Naive thymus-derived CD4-positive, alpha-beta T cell (primary cell): ENCODE measurements at regions not wholly inside any gene's neighbourhood (a gene's known extent, or its start where the extent isn't known, plus 50 kb on each side); places are given as distances from the start of the nearest gene placed in this dataset.

Source experiments
- ATAC-seq: fragments of 150-1000 bp; cut with Tn5 transposase; 2 replicates; pipeline ENCODE4 v1.10.0; 2021; ENCODE audit warnings: mild to moderate bottlenecking, moderate library complexity
- CTCF ChIA-PET: fragments of 350-600 bp; sonication (Branson Sonifier 250); formaldehyde crosslinking; loops from one replicate; lab custom pipeline; 2021; ENCODE audit warnings: antibody characterized with exemption; lab: Charles Lee
- POLR2A ChIA-PET: fragments of 350-600 bp; sonication (Branson Sonifier 250); formaldehyde crosslinking; loops from one replicate; lab custom pipeline; 2021; ENCODE audit warnings: antibody characterized with exemption, inconsistent platforms; lab: Charles Lee
- DNase-seq, 9 donors: peaks; one replicate each; pipeline versions ENCODE4 v3.0.0 to v3.0.0-alpha.2; 2020 to 2022; ENCODE audit warnings: mixed read lengths in 1 of 9
- H3K27ac ChIP-seq: one replicate; pipeline ENCODE4 v1.7.0; 2013; ENCODE audit warnings: mild to moderate bottlenecking, low read depth, low read length, moderate library complexity
- H3K27me3 ChIP-seq, 2 donors: one replicate each; pipeline ENCODE4 v1.7.0; 2013; ENCODE audit warnings: low read length in 2 of 2, mild to moderate bottlenecking in 2 of 2, moderate library complexity in 2 of 2; ENCODE audit not compliant: control insufficient read depth in 2 of 2, insufficient read depth in 2 of 2
- H3K36me3 ChIP-seq, 3 experiments: 1 replicate in 2 of 3; 2 replicates in 1 of 3; pipeline ENCODE4 v1.7.0; 2013; ENCODE audit warnings: low read length in 3 of 3, mild to moderate bottlenecking in 3 of 3, moderate library complexity in 1 of 3; ENCODE audit not compliant: insufficient read depth in 3 of 3, control insufficient read depth in 2 of 3
- H3K4me1 ChIP-seq, 2 donors: one replicate each; pipeline ENCODE4 v1.7.0; 2013; ENCODE audit warnings: low read length in 2 of 2, mild to moderate bottlenecking in 2 of 2, moderate library complexity in 1 of 2; ENCODE audit not compliant: control insufficient read depth in 2 of 2, insufficient read depth in 2 of 2
- H3K4me3 ChIP-seq: 2 replicates; pipeline ENCODE4 v1.7.0; 2013; ENCODE audit warnings: mild to moderate bottlenecking, low read length
- H3K9me3 ChIP-seq, 3 experiments: 1 replicate in 2 of 3; 2 replicates in 1 of 3; pipeline ENCODE4 v1.7.0; 2013; ENCODE audit warnings: low read length in 3 of 3; ENCODE audit not compliant: control insufficient read depth in 2 of 3
- H3K27ac Mint-ChIP-seq, 9 donors: one replicate each; pipeline ENCODE4 v1.8.0; 2020 to 2022; ENCODE audit warnings: mixed read lengths in 9 of 9, mild to moderate bottlenecking in 8 of 9, moderate library complexity in 5 of 9, inconsistent platforms in 2 of 9
- H3K27me3 Mint-ChIP-seq, 5 donors: one replicate each; pipeline ENCODE4 v1.8.0; 2021 to 2022; ENCODE audit warnings: mixed read lengths in 5 of 5, mild to moderate bottlenecking in 1 of 5
- H3K36me3 Mint-ChIP-seq, 5 donors: one replicate each; pipeline ENCODE4 v1.8.0; 2020 to 2022; ENCODE audit warnings: mixed read lengths in 5 of 5, mild to moderate bottlenecking in 3 of 5, inconsistent platforms in 1 of 5
- H3K4me1 Mint-ChIP-seq, 7 donors: one replicate each; pipeline ENCODE4 v1.8.0; 2020 to 2022; ENCODE audit warnings: mixed read lengths in 7 of 7, mild to moderate bottlenecking in 3 of 7, inconsistent platforms in 1 of 7
- H3K4me3 Mint-ChIP-seq, 10 donors: one replicate each; pipeline ENCODE4 v1.8.0; 2020 to 2022; ENCODE audit warnings: mild to moderate bottlenecking in 10 of 10, mixed read lengths in 10 of 10, moderate library complexity in 6 of 10, inconsistent platforms in 2 of 10
- H3K9me3 Mint-ChIP-seq, 11 donors: one replicate each; pipeline ENCODE4 v1.8.0; 2020 to 2022; ENCODE audit warnings: mixed read lengths in 11 of 11, mild to moderate bottlenecking in 4 of 11, inconsistent platforms in 1 of 11, moderate library complexity in 1 of 11
- intact Hi-C, 2 donors: fragments of 100-400 bp; cut with micrococcal nuclease; formaldehyde crosslinking; loops; one replicate each; pipeline ENCODE4 v1.15.1; 2023

DNA sequence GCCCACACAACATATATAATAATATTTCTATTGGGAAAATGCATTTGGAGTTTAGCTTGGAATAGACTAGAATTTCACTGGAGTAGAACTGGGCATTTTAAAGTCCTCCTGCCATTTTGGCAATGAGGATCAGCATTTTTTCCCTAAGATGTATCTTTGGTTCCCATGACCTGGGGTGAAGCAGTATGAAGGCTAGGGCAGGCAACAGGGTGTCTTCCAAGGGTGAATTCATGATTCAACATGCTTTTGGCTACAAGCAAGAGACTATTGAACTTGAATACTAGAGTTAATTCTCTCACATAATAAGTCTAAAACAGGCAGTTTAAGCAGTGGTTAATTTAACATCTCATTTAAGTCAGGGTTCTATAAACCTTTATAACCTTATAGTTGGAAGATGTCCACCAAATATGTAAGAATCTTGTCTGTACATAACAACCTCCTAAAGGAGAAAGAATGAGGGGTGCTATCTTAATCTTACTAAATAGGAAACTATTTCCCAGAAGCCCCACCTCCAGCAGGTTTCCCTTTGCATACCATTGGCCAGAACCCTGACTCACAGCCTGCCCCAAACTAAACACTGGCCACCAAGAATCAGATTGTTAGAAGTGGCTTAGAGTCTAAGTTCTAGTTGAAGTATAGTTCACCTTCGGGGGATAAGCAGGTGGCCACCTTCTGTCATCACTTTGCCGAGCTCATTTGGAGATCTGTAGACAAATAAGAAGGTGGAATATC is 96.0 kb upstream of the PRPS1L1 start:
- H3K27ac ChIP-seq: no peak overlapping the region
- H3K4me3 ChIP-seq: no peak overlapping the region
- Mint-ChIP-seq H3K4me3 (no peak overlapping the region), H3K27ac (no peak overlapping the region), H3K9me3 (no peaks in the 10 kb centered on the region), H3K27me3 (peaks cover 0 to 1% (median 0%) of the 10 kb centered on the region in 5 donors), H3K36me3 (no peaks in the 10 kb centered on the region), H3K4me1 (no peaks in the 10 kb centered on the region)
- H3K27me3 ChIP-seq: no peaks in the 10 kb centered on the region
- no peak for DNase-seq
- ChIA-PET CTCF (no interaction called here), POLR2A (no interaction called here)
- ATAC-seq: no peak
- no peaks in the 10 kb centered on the region for H3K9me3 ChIP-seq
- H3K36me3 ChIP-seq: no peaks in the 10 kb centered on the region
- no peaks in the 10 kb centered on the region for H3K4me1 ChIP-seq
- intact Hi-C loops: no loop called here

DNA sequence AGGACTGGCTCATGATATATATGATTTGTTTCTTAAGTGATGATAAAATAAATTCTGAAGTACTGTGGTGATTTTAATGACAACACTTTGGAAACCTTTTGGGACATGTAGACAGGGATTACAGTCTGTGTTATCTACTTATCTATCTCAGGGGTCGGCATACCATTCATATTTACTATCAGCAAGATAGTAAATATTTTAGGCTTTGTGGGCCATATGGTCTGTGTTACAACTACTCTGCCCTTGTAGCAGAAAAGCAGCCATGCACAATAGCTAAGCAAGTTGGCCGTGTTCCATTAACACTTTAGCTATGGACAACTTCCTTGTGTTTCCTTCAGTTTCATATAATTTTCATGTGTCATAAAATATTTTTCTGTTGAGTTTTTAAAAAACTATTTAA is 97.8 kb upstream of the PRPS1L1 start:
- Histone ChIP-seq H3K27me3 (no peaks in the 10 kb centered on the region), H3K9me3 (no peaks in the 10 kb centered on the region), H3K36me3 (no peaks in the 10 kb centered on the region), H3K4me1 (no peaks in the 10 kb centered on the region), H3K27ac (no peak overlapping the region), H3K4me3 (no peak overlapping the region)
- H3K9me3 Mint-ChIP-seq: no peaks in the 10 kb centered on the region
- H3K27ac Mint-ChIP-seq: no peak overlapping the region
- no peaks in the 10 kb centered on the region for H3K36me3 Mint-ChIP-seq
- ATAC-seq (no peak), DNase-seq (no peak)
- POLR2A ChIA-PET: no interaction called here
- CTCF ChIA-PET: no interaction called here
- intact Hi-C loops: no loop called here
- H3K27me3 Mint-ChIP-seq: peaks cover 0 to 5% (median 0%) of the 10 kb centered on the region in 5 donors
- H3K4me3 Mint-ChIP-seq: no peak overlapping the region
- H3K4me1 Mint-ChIP-seq: no peaks in the 10 kb centered on the region

DNA sequence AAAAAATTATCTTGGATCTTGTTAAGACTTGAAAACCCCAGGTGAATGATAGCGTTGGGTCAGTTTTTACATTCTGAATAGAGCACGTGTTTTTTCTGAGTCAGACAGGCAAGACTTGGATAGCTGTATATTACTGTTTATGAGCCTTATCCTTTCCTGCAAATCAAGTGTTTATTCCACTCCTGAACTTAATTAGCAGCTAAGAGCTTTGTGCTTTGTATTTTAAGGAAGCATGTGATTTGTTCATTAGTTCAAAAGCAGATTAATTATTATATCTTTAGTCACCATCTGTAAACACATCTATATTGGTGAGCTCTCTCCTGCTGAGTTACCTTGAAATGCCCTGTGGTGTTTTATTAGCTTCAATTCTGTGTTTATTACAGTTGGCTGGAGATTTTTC is 98.6 kb upstream of the PRPS1L1 start:
- intact Hi-C loops: no loop called here

DNA sequence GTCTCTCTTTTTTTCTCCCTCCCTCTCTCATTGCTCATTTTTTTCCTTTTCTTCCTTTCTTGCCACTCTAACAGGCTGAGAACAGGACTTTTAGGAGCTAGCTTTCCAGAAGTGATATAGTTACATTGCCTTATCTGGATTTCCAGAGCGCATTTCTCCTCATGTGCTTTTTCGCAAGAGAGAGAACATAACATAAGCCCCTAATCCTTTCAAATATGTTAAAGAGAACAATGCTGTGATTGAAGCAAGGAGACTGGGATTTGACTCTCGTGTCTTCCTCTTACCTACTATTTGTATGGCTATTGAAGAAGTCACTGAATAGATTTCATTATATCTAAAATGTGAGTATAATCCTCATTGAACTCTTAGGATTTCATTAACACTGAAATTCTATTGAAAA is 101.2 kb upstream of the PRPS1L1 start:
- H3K27ac ChIP-seq: no peak overlapping the region
- peaks cover 0 to 5% (median 0%) of the 10 kb centered on the region in 5 donors for H3K27me3 Mint-ChIP-seq
- intact Hi-C loops: no loop called here
- DNase-seq: no peak
- H3K36me3 Mint-ChIP-seq: no peaks in the 10 kb centered on the region
- POLR2A ChIA-PET: no interaction called here
- H3K27ac Mint-ChIP-seq: no peak overlapping the region
- H3K4me3 Mint-ChIP-seq: no peak overlapping the region
- H3K27me3 ChIP-seq: no peaks in the 10 kb centered on the region
- ATAC-seq: no peak
- no peaks in the 10 kb centered on the region for H3K4me1 ChIP-seq
- no peaks in the 10 kb centered on the region for H3K36me3 ChIP-seq
- H3K4me3 ChIP-seq: no peak overlapping the region
- H3K9me3 ChIP-seq: no peaks in the 10 kb centered on the region
- no peaks in the 10 kb centered on the region for H3K4me1 Mint-ChIP-seq
- no peaks in the 10 kb centered on the region for H3K9me3 Mint-ChIP-seq
- CTCF ChIA-PET: no interaction called here

More for the DNA sequence above, 98.6 kb upstream of the PRPS1L1 start:
- ATAC-seq (no peak), DNase-seq (no peak)
- Histone ChIP-seq H3K36me3 (no peaks in the 10 kb centered on the region), H3K4me3 (no peak overlapping the region), H3K27me3 (no peaks in the 10 kb centered on the region), H3K9me3 (no peaks in the 10 kb centered on the region), H3K27ac (no peak overlapping the region), H3K4me1 (no peaks in the 10 kb centered on the region)
- H3K27me3 Mint-ChIP-seq: peaks cover 0 to 5% (median 0%) of the 10 kb centered on the region in 5 donors
- no peaks in the 10 kb centered on the region for H3K4me1 Mint-ChIP-seq
- no peak overlapping the region for H3K27ac Mint-ChIP-seq
- no peak overlapping the region for H3K4me3 Mint-ChIP-seq
- no peaks in the 10 kb centered on the region for H3K36me3 Mint-ChIP-seq
- no peaks in the 10 kb centered on the region for H3K9me3 Mint-ChIP-seq
- CTCF ChIA-PET: no interaction called here
- POLR2A ChIA-PET: no interaction called here

DNA sequence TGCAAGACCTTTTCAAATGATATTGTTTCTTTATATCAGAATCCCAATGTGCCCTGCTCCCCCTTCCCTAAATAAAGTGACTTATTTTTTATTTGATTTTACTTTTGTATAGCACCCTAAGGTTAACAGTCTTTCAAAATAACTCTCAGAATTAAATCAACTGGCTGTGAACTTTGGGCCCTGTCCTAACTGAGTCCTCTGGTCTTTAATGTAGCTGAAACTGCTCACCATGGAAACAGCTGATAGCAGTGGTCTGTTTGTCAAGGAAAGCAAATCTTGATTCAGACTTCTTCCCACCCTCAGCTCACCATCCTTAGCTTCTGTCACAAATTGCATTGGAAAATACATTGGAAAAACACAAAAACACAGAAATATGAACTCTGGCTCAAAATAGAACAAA is 105.2 kb upstream of the PRPS1L1 start:
- Mint-ChIP-seq H3K9me3 (no peaks in the 10 kb centered on the region), H3K4me3 (no peak overlapping the region), H3K27ac (no peak overlapping the region), H3K36me3 (no peaks in the 10 kb centered on the region), H3K27me3 (peaks cover 0 to 5% (median 0%) of the 10 kb centered on the region in 5 donors), H3K4me1 (no peaks in the 10 kb centered on the region)
- CTCF ChIA-PET: no interaction called here
- Histone ChIP-seq H3K4me3 (no peak overlapping the region), H3K9me3 (no peaks in the 10 kb centered on the region), H3K4me1 (no peaks in the 10 kb centered on the region), H3K36me3 (no peaks in the 10 kb centered on the region), H3K27ac (no peak overlapping the region), H3K27me3 (no peaks in the 10 kb centered on the region)
- intact Hi-C loops: no loop called here
- DNase-seq (no peak), ATAC-seq (no peak)
- POLR2A ChIA-PET: no interaction called here

DNA sequence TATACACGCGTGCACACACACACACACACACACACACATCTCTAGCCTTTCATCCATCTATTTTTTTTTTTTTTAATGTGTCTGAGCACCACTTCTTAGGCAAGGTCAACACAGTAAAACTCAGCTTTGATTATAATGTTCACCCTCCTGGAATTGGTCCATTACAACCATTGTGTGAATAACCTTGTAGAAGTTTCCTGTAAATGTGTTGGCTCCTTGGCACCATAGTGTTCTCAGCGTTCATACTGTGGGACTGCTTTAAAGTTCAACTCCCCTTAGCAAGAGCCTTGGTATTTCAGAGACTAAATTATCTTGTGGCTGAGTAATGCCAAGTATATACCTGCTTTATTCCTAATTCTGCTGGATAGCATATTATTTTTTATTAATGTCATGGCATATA is 106.3 kb upstream of the PRPS1L1 start:
- Mint-ChIP-seq H3K4me1 (no peaks in the 10 kb centered on the region), H3K4me3 (no peak overlapping the region), H3K27ac (no peak overlapping the region), H3K9me3 (peaks cover 0 to 5% (median 0%) of the 10 kb centered on the region in 11 donors), H3K36me3 (no peaks in the 10 kb centered on the region), H3K27me3 (peaks cover 0 to 6% (median under 1%) of the 10 kb centered on the region in 5 donors)
- intact Hi-C loops: no loop called here
- no peak for DNase-seq
- H3K27me3 ChIP-seq: no peaks in the 10 kb centered on the region
- no peaks in the 10 kb centered on the region for H3K9me3 ChIP-seq
- ChIA-PET POLR2A (no interaction called here), CTCF (no interaction called here)
- H3K27ac ChIP-seq: no peak overlapping the region
- H3K4me1 ChIP-seq: no peaks in the 10 kb centered on the region
- no peak for ATAC-seq
- no peaks in the 10 kb centered on the region for H3K36me3 ChIP-seq
- H3K4me3 ChIP-seq: no peak overlapping the region

DNA sequence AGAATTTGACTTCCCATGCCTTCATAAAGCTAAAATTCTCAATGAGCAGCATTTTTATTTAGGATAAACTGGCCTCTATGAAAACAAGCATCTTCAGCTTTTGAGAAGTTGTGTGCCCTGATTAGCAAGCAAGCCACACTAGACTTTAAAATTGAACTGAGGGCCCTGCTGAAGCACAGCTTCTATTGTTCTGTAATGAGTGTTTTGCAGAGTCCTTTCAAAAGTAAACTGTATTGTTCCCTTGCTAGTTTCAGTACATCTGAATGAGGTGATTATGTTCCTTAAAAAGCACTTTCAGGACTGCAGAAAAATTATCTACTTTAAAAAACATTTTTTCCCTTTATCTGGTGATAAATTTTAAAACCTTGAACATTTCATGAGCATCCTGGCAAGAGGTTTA is 113.3 kb upstream of the PRPS1L1 start:
- Histone ChIP-seq H3K9me3 (no peaks in the 10 kb centered on the region), H3K27ac (no peak overlapping the region), H3K4me1 (no peaks in the 10 kb centered on the region), H3K27me3 (peaks cover 0 to 5% of the 10 kb centered on the region in 2 donors), H3K4me3 (no peak overlapping the region), H3K36me3 (no peaks in the 10 kb centered on the region)
- ATAC-seq (no peak), DNase-seq (no peak)
- Mint-ChIP-seq H3K27ac (no peak overlapping the region), H3K36me3 (no peaks in the 10 kb centered on the region), H3K9me3 (peaks cover 0 to 7% (median 0%) of the 10 kb centered on the region in 11 donors), H3K4me1 (peaks cover 0 to 3% (median 0%) of the 10 kb centered on the region in 7 donors), H3K4me3 (no peak overlapping the region), H3K27me3 (peaks cover 0 to 6% (median 4%) of the 10 kb centered on the region in 5 donors)
- CTCF ChIA-PET: no interaction called here
- POLR2A ChIA-PET: no interaction called here
- intact Hi-C loops: no loop called here
